Activated CD8-positive, alpha-beta memory T cell treated with anti-CD3 and anti-CD28 coated beads for 36 hours (primary cell): ENCODE measurements at regions not wholly inside any gene's neighbourhood (a gene's known extent, or its start where the extent isn't known, plus 50 kb on each side); places are given as distances from the start of the nearest gene placed in this dataset.

ENCODE experiments used
- CTCF ChIA-PET: fragments of 350-600 bp; sonication (Branson Sonifier 250); formaldehyde crosslinking; loops from one replicate; lab custom pipeline; 2021; ENCODE audit warnings: antibody characterized with exemption; lab: Charles Lee
- POLR2A ChIA-PET: fragments of 350-600 bp; sonication (Branson Sonifier 250); formaldehyde crosslinking; loops from one replicate; lab custom pipeline; 2021; ENCODE audit warnings: antibody characterized with exemption; lab: Charles Lee

GRCh38 chr13:31919971-31920726 lies 111.4 kb upstream of the FRY start:
- CTCF ChIA-PET = interaction anchor here (1.3 to 1.5 kb wide), 2 partner anchors 10 kb away, joined by 3 to 4 read pairs; no protein-coding TSS in a partner anchor
- POLR2A ChIA-PET = no interaction called here

DNA sequence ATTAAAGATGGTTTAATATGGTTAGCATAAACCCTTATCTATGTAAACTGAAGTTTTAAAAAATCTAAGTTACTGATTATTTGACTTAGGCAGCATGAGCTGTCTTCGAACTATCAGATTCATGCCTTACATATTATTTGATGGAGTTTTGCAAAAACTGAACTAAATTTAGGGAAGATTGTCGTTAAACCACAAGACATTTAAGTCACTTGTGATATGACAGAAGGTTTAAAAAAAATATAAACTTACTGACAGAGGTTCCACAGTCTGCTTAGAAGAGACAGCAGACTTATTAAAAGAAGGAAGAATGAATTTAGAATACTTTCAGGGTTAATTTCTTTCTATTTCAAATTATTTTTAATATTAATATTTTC lies 110.9 kb upstream of the FRY start:
- ChIA-PET CTCF (interaction anchor here (1.3 kb wide), 1 partner anchor 11 kb away, joined by 3 read pairs; no protein-coding TSS in a partner anchor), POLR2A (no interaction called here)

DNA sequence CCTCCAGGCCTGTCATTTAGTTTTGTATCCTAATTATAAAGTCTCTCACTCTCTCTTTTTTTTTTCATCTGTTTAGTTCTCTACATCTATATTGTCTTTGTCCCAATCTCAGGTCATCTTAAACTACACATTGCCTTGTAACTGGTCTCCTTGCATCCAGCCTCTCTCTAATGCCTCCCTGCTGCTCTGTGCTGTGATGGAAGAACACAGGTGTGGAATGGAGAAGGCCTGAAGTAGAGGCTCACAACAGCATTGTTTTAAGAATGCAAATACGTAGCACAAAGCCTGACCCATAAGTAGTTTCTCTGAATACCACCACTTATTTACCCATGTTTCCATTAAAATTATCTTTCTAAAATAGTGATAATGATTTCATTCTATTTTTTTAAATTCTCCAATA lies 108.8 kb upstream of the FRY start:
- POLR2A ChIA-PET = no interaction called here
- CTCF ChIA-PET = no interaction called here

DNA sequence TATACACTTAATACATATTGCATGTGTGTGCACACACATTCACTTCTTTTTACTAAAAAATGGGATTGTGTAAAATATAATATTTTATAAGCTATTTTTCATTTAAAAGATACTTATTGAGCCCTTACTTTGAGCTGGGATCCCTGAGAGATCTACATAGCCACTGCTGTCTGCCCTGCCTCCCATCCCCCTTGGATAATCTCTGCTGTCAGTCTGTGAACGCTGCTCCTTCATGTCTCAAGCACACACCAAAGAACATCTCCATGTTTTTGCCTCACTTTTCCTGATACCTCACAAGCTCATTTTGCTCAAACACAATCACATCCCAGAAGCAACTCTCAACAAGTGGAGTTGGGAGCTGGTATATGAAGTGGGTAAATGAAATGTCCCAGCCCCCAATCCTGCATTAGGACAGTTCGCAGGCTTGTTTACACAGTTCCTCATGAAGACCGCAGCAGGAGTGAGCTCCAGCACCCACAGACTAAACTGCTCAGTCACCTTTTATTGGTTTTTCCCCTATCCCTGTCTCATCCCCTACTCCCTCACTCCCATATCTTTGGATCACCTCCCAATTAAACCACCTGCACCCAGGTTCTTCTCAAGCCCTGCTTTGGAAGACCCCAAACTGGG lies 108.3 kb upstream of the FRY start:
- POLR2A ChIA-PET = no interaction called here

DNA sequence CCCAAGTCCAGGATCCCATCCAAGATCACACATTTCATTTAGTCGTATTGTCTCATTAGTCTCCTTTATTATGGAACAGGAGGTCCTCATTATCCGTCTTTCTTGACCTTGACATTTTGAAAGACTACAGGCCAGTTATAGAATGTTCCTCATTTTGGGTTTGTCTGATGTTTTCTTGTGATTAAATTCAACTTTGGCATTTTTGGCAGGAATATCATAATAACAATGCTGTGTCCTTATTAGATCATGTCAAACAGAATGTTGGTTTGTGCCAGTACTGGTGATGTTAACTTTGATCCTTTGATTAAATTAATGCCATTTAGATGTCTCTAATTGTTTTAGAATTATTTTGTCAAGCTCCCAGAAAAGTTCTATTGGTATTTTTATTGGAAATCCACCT lies 106.5 kb upstream of the FRY start:
- CTCF ChIA-PET = no interaction called here
- POLR2A ChIA-PET = no interaction called here

More for the DNA sequence above, 108.3 kb upstream of the FRY start:
- CTCF ChIA-PET = no interaction called here

- CTCF ChIA-PET = no interaction called here
- POLR2A ChIA-PET = no interaction called here
These were observed 104.3 kb upstream of the FRY start for GRCh38 chr13:31927219-31927653.

DNA sequence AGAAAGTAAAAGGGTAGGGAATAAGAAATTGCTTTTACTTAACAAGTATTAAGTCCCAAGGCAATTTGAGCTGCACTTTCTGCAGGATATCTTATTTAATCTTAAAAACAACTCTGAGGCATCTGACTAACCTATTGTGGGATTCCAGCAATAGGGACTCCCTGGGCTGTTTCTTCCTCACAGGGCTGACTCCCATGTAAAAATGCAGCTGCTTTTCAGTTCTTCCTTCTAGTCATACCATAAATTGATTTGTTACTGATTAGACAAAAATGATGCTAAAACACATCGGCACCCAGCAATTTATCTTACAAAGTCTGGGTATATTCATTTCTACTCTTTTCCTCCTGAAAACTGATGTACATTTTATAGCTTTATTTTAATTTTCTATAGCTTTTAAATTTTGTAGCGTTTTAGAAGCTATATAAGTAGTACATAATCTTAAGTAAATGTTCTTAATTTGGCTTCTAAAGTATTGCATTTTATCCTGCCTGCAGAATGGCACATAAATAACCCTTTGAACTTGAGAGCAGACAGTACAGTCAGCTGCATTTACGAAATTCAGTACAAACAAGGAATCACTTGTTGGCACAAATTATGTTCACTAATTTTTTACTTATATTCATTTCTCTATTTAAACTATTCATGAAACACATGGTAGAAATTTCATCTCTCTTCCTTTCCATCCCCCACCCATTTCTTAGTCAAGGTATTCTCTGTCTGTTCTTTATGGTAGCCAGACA lies 102.4 kb upstream of the FRY start:
- POLR2A ChIA-PET = no interaction called here
- CTCF ChIA-PET = no interaction called here

DNA sequence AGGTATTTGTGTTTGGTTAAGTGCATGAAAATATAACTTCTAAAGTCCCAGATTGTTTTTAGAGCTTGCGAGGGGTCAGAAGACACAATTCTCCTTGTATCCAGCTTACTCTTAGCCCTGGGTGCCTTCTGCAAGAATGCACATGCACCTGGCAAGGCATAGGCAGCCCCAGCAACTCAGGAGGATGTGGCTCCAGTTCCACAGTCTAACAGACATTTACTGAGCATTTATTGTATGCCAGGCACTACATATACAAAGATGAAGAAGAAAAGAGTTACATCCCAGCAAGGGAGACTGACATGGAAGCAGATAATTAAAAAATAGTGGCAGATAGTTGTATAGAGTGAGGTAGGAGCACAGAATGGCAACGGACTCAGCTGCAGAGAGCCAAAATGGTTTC lies 101.1 kb upstream of the FRY start:
- ChIA-PET CTCF (interaction anchor here (1.2 kb wide), 1 partner anchor 16 kb away, joined by 3 read pairs; no protein-coding TSS in a partner anchor), POLR2A (no interaction called here)

GRCh38 chr13:31930901-31931522 lies 100.6 kb upstream of the FRY start:
- POLR2A ChIA-PET = no interaction called here
- CTCF ChIA-PET = interaction anchor here (1.2 kb wide), 1 partner anchor 17 kb away, joined by 3 read pairs; no protein-coding TSS in a partner anchor

GRCh38 chr13:31937436-31937835 lies 94.1 kb upstream of the FRY start:
- ChIA-PET CTCF (interaction anchor here (0.6 kb wide), 1 partner anchor 1201 kb away, joined by 4 read pairs; no protein-coding TSS in a partner anchor), POLR2A (no interaction called here)

DNA sequence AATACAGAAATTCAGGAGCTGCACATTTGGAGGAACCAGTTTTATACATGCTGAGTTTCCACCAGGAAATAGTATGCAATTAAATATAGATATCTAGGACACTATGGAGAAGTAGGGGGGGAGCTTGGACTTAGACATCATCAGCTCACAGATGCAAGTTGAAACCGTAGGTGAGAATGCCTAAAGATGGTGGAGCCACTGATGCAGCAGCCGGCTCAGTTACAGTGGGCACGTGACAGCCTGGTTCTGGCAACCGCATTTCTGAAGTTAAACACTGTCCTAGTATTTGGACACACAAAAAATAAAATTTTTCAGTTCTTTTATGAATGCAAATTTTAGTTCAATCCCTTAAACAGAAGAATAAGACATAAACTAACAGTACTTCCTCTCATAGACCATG lies 91.5 kb upstream of the FRY start:
- CTCF ChIA-PET = no interaction called here
- POLR2A ChIA-PET = no interaction called here

GRCh38 chr13:31943591-31943990 lies 88.0 kb upstream of the FRY start:
- CTCF ChIA-PET = no interaction called here
- POLR2A ChIA-PET = no interaction called here

DNA sequence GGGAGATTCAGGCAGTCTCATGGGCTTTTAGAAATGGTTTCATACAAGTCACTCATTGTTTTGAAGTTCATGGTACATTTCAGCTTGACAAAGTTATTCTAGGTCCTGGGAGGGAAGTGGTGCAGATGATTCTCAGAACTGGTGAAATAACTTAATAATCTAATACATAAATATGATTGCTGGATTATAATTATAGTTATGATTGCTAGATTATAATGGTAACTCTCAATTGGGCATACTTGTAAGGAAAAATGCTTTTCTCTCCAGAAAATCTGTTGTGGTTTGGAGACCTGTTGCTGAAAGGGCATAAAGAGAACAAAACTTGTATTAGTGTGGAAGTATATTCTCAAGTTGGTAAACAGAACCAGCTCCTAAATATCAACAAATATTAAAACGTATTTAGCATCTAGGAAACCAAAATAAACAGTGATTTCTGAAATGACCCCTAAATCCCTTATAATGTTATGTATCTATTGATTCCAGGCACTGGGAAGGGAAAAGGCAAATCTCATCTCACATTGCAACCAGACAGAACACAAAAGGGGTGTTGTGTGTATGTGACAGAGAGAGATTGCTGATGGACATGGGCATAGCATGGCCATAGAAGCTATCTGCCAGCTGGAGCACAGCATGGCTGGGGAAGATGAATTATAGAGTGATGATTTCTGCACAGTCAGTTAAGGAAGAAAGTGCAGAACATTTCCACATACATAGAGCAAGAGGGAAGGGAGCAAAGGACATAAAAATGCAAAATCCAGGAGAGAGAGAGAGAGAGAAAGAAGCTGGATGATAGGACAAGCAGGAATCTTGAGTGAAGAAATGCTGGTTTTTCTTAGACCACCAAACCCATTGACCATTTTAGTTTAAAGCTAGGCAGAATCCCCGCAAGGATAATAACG lies 87.1 kb upstream of the FRY start:
- ChIA-PET CTCF (no interaction called here), POLR2A (no interaction called here)

GRCh38 chr13:31945202-31945961 lies 86.2 kb upstream of the FRY start:
- ChIA-PET CTCF (no interaction called here), POLR2A (no interaction called here)

DNA sequence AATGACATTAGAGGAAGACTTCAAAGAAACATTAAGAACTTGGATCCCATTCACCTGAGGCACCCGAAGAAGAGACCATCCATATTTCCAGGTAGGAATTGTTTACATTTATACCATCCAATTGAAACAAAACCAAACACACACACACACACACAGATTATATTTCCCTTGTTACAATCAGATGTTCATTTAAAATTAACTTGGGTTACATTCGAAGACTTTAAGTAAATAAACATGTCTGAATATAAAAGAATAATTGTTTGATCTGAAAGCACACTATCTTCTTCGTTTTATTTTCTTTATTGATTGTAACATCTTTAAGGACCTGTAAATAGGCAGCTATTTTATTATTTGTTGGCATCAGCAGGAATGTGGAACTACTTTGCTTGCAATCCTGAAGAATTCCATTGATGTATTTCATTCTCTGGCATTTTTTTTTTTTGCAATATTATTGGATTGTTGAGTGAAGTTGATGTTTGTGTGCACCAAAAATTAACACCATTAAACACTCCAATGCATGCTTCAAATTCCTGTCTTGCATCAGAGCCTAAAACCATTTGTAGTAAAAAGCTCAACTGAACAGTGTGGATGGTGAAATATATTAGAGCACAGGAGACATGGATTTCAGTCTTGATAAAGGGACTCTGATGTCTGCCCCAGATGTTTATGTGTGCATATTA lies 85.3 kb upstream of the FRY start:
- ChIA-PET POLR2A (no interaction called here), CTCF (no interaction called here)

GRCh38 chr13:31947105-31947504 lies 84.5 kb upstream of the FRY start:
- POLR2A ChIA-PET = no interaction called here
- CTCF ChIA-PET = no interaction called here

- ChIA-PET CTCF (no interaction called here), POLR2A (no interaction called here)
These were observed 84.1 kb upstream of the FRY start for GRCh38 chr13:31947506-31947905.

DNA sequence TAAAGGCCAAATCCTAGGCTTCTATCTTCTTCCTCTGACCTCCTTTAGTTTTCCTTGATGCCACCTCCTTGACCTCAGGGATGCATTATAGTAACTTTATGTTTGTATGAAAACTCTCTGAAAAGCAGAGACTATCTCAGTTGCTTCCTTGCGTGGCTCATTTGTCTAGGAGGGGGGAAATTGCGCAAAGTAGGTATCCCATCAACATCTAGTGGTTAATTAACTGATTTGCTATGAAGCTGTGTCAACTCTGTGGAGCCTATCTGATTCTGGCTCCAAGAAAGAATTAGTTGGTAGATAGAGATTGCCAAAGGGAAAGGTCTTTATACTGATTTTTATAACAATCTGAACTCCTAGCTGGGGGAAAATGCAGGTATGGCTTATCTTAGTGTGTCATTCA lies 82.1 kb upstream of the FRY start:
- POLR2A ChIA-PET = no interaction called here
- CTCF ChIA-PET = no interaction called here
